ENCODE measurements at regions not wholly inside any gene's neighbourhood (a gene's known extent, or its start where the extent isn't known, plus 50 kb on each side); places are given as distances from the start of the nearest gene placed in this dataset.
A peak's percentile ranks its signal among the peaks of the same experiment; 100 is the strongest.

GRCh38 chr11:59283311-59283710 is 70.6 kb upstream of the MPEG1 start:
- H3K27me3 ChIP-seq (ENCODE audit: control insufficient read depth, extremely low read depth, insufficient read depth, low read length) = peaks cover 3% of the 10 kb centered on the region
- no peak overlapping the region for H3K4me3 ChIP-seq (ENCODE audit: control insufficient read depth in 2 of 3, extremely low read depth in 1 of 3, insufficient read depth in 2 of 3, low read depth in 1 of 3, low read length in 3 of 3)
- TF ChIP-seq CTCF (optimal IDR thresholded peaks at IDR 0.05 in 1 of 3, IDR thresholded peaks at IDR 0.05 in 1 of 3, conservative IDR thresholded peaks at IDR 0.05 in 1 of 3; ENCODE audit: extremely low read depth in 1 of 3, insufficient read depth in 2 of 3, low read length in 3 of 3) = no peak
- no peak for TF ChIP-seq EZH2 (IDR thresholded peaks at IDR 0.05; ENCODE audit: low read length)
- no peak overlapping the region for H3K4me2 ChIP-seq (ENCODE audit: control insufficient read depth, extremely low read depth, insufficient read depth, low read depth, low read length)
- no peaks in the 10 kb centered on the region for H3K36me3 ChIP-seq (ENCODE audit: control insufficient read depth in 2 of 2, extremely low read depth in 1 of 2, insufficient read depth in 2 of 2, low read length in 2 of 2)
- no peaks in the 10 kb centered on the region for H3K9me1 ChIP-seq (ENCODE audit: control insufficient read depth, extremely low read depth, insufficient read depth, low read length)
- H3K79me2 ChIP-seq (ENCODE audit: control insufficient read depth, insufficient read depth, low read length) = no peaks in the 10 kb centered on the region
- no peak overlapping the region for H3K9ac ChIP-seq (ENCODE audit: control insufficient read depth, extremely low read depth, insufficient read depth, low read length)
- no peaks in the 10 kb centered on the region for H3K9me3 ChIP-seq (ENCODE audit: control insufficient read depth, low read depth, low read length)
- no peak overlapping the region for H3K27ac ChIP-seq (ENCODE audit: control insufficient read depth, insufficient read depth, low read length)
- no peak overlapping the region for H2AFZ ChIP-seq (ENCODE audit: control insufficient read depth, low read length)
- FAIRE-seq (no peak), DNase-seq (ENCODE audit: low read depth, low spot score) (no peak)
- no peaks in the 10 kb centered on the region for H4K20me1 ChIP-seq (ENCODE audit: control insufficient read depth, extremely low read depth, insufficient read depth, low read length)
- no peaks in the 10 kb centered on the region for H3K4me1 ChIP-seq (ENCODE audit: control insufficient read depth, extremely low read depth, insufficient read depth, low read length)
- dilution Hi-C loops (cut with MboI; ENCODE audit: extremely low pct_ligation_motif_present, low sequenced_read_pairs) = no loop called here

- Histone ChIP-seq H3K27me3 (ENCODE audit: control insufficient read depth, extremely low read depth, insufficient read depth, low read length) (no peaks in the 10 kb centered on the region), H4K20me1 (ENCODE audit: control insufficient read depth, extremely low read depth, insufficient read depth, low read length) (no peaks in the 10 kb centered on the region), H3K9me1 (ENCODE audit: control insufficient read depth, extremely low read depth, insufficient read depth, low read length) (no peaks in the 10 kb centered on the region), H2AFZ (ENCODE audit: control insufficient read depth, low read length) (no peak overlapping the region), H3K36me3 (ENCODE audit: control insufficient read depth in 2 of 2, extremely low read depth in 1 of 2, insufficient read depth in 2 of 2, low read length in 2 of 2) (no peaks in the 10 kb centered on the region), H3K9me3 (ENCODE audit: control insufficient read depth, low read depth, low read length) (no peaks in the 10 kb centered on the region), H3K4me3 (ENCODE audit: control insufficient read depth in 2 of 3, extremely low read depth in 1 of 3, insufficient read depth in 2 of 3, low read depth in 1 of 3, low read length in 3 of 3) (no peak overlapping the region), H3K9ac (ENCODE audit: control insufficient read depth, extremely low read depth, insufficient read depth, low read length) (no peak overlapping the region), H3K4me2 (ENCODE audit: control insufficient read depth, extremely low read depth, insufficient read depth, low read depth, low read length) (no peak overlapping the region), H3K4me1 (ENCODE audit: control insufficient read depth, extremely low read depth, insufficient read depth, low read length) (no peaks in the 10 kb centered on the region), H3K27ac (ENCODE audit: control insufficient read depth, insufficient read depth, low read length) (no peak overlapping the region), H3K79me2 (ENCODE audit: control insufficient read depth, insufficient read depth, low read length) (no peaks in the 10 kb centered on the region)
- FAIRE-seq (no peak), DNase-seq (ENCODE audit: low read depth, low spot score) (no peak)
- peak in 1 of 3 experiments; percentile 10 for TF ChIP-seq CTCF (optimal IDR thresholded peaks at IDR 0.05 in 1 of 3, IDR thresholded peaks at IDR 0.05 in 1 of 3, conservative IDR thresholded peaks at IDR 0.05 in 1 of 3; ENCODE audit: extremely low read depth in 1 of 3, insufficient read depth in 2 of 3, low read length in 3 of 3)
- no peak for TF ChIP-seq EZH2 (IDR thresholded peaks at IDR 0.05; ENCODE audit: low read length)
- dilution Hi-C loops (cut with MboI; ENCODE audit: extremely low pct_ligation_motif_present, low sequenced_read_pairs) = no loop called here
Observed at GRCh38 chr11:59281177-59281576, 68.5 kb upstream of the MPEG1 start.

All from keratinocyte (primary cell).